ENCODE measurements at regions not wholly inside any gene's neighbourhood (a gene's known extent, or its start where the extent isn't known, plus 50 kb on each side); places are given as distances from the start of the nearest gene placed in this dataset.
"Not testable (repeated sequence)": the region's sequence is repeated elsewhere in the genome, so short reads cannot be mapped to it uniquely, and the experiment has no call there.

DNA sequence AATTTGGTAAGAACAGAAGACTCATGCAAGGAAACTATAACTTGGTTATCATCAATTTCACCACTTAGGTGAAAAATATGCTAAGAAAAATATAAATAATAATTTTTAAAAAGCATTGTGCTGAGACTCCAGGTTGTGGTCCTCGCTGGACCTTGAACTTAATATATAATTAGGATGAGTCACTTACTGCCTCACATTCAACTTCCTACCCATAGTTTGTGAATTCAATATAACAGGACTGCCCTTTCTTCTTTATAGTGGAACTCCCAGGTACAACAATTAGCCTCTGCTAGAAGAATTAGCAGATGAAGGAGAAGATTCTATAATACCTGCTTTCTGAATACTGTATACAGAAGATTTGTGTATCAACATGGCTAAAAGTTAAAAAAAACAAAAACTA is 149.1 kb upstream of the SPRED1 start:
- H3K9ac ChIP-seq (ENCODE audit: low read length): no peak overlapping the region
- H3K9me3 ChIP-seq (ENCODE audit: control insufficient read depth, low read depth, low read length): no peaks in the 10 kb centered on the region
- no peaks in the 10 kb centered on the region for H3K27me3 ChIP-seq (ENCODE audit: control insufficient read depth, insufficient read depth, low read length)
- H3K4me1 ChIP-seq (ENCODE audit: control insufficient read depth, low read depth, low read length): no peaks in the 10 kb centered on the region
- H3K36me3 ChIP-seq (ENCODE audit: control insufficient read depth, low read depth, low read length): no peaks in the 10 kb centered on the region
- H3K27ac ChIP-seq (ENCODE audit: low read length): no peak overlapping the region
- no peak overlapping the region for H3K4me3 ChIP-seq (ENCODE audit: low read length)

DNA sequence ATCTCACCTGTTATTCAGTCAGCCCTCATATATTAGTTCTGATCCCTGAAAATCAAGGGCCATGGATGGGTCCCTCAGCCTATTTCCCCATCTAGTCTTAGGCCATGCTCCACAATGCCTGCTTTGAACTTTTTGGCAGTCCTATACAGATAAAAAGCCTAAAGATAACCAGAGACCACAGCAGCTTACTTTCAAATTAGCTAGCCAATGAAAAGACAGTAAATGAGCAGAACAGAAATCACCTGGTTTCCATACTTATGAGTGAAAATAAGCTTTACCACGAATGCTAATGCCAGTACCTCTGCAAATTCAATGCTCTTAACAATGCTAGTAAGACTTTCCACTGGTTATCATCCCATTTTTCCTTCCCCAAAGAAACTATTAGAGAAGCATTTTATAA is 141.6 kb upstream of the SPRED1 start:
- H3K9ac ChIP-seq (ENCODE audit: low read length): no peak overlapping the region
- H3K27ac ChIP-seq (ENCODE audit: low read length): no peak overlapping the region
- H3K36me3 ChIP-seq (ENCODE audit: control insufficient read depth, low read depth, low read length): no peaks in the 10 kb centered on the region
- H3K9me3 ChIP-seq (ENCODE audit: control insufficient read depth, low read depth, low read length): no peaks in the 10 kb centered on the region
- peaks cover 16% of the 10 kb centered on the region for H3K4me1 ChIP-seq (ENCODE audit: control insufficient read depth, low read depth, low read length)
- H3K4me3 ChIP-seq (ENCODE audit: low read length): no peak overlapping the region
- no peaks in the 10 kb centered on the region for H3K27me3 ChIP-seq (ENCODE audit: control insufficient read depth, insufficient read depth, low read length)

DNA sequence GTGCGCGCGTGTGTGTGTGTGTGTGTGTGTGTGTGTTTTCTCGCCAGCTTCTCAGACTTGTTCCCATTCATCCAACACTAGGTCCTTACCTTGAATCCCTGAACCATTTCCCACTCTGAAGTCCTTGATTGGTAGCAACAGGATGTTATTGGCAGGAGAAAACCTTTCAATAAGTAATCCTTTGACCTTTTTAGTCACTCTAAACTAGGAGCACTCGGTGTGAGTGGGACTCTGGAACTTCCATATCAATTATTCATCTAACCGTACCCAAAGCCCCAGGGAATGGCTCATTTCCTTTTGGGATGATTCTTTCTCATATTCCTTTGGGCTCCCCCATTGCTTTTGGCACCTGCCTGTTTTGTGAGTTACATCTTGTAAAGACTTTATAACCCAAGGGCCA is 140.2 kb upstream of the SPRED1 start:
- Histone ChIP-seq H3K4me1 (ENCODE audit: control insufficient read depth, low read depth, low read length) (peaks cover 16% of the 10 kb centered on the region), H3K27ac (ENCODE audit: low read length) (no peak overlapping the region), H3K9ac (ENCODE audit: low read length) (no peak overlapping the region), H3K27me3 (ENCODE audit: control insufficient read depth, insufficient read depth, low read length) (no peaks in the 10 kb centered on the region), H3K4me3 (ENCODE audit: low read length) (no peak overlapping the region), H3K36me3 (ENCODE audit: control insufficient read depth, low read depth, low read length) (no peaks in the 10 kb centered on the region), H3K9me3 (ENCODE audit: control insufficient read depth, low read depth, low read length) (no peaks in the 10 kb centered on the region)

DNA sequence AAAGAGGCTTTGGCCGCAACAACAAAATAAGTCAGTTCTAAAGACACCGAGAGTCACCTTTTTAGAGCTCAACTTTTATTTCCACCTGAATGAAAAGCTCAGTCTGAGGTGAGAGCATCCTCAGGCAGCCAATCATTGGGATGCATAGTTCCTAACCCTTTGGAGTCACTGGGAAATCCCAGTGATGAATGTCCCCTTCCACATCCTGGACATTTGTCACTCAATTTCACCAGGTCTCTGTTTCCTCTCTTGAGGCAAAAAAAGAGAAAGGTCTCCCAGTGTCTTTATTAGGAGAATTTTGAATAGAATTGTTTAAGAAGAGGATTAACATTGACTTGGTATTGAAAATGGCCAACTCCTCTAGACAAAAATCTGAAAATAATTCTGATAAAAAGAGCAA is 137.5 kb upstream of the SPRED1 start:
- Histone ChIP-seq H3K4me1 (ENCODE audit: control insufficient read depth, low read depth, low read length) (peaks cover 16% of the 10 kb centered on the region), H3K27ac (ENCODE audit: low read length) (no peak overlapping the region)

GRCh38 chr15:38117781-38118180 is 134.9 kb upstream of the SPRED1 start:
- peaks cover 5% of the 10 kb centered on the region for H3K4me1 ChIP-seq (ENCODE audit: control insufficient read depth, low read depth, low read length)
- no peaks in the 10 kb centered on the region for H3K9me3 ChIP-seq (ENCODE audit: control insufficient read depth, low read depth, low read length)
- H3K27ac ChIP-seq (ENCODE audit: low read length): no peak overlapping the region
- H3K9ac ChIP-seq (ENCODE audit: low read length): no peak overlapping the region
- H3K4me3 ChIP-seq (ENCODE audit: low read length): no peak overlapping the region
- H3K36me3 ChIP-seq (ENCODE audit: control insufficient read depth, low read depth, low read length): no peaks in the 10 kb centered on the region
- H3K27me3 ChIP-seq (ENCODE audit: control insufficient read depth, insufficient read depth, low read length): no peaks in the 10 kb centered on the region

More for the DNA sequence above, 137.5 kb upstream of the SPRED1 start:
- Histone ChIP-seq H3K9ac (ENCODE audit: low read length) (no peak overlapping the region), H3K4me3 (ENCODE audit: low read length) (no peak overlapping the region), H3K9me3 (ENCODE audit: control insufficient read depth, low read depth, low read length) (no peaks in the 10 kb centered on the region), H3K27me3 (ENCODE audit: control insufficient read depth, insufficient read depth, low read length) (no peaks in the 10 kb centered on the region), H3K36me3 (ENCODE audit: control insufficient read depth, low read depth, low read length) (no peaks in the 10 kb centered on the region)

GRCh38 chr15:38119865-38120264 is 132.8 kb upstream of the SPRED1 start:
- H3K9me3 ChIP-seq (ENCODE audit: control insufficient read depth, low read depth, low read length); H3K27ac ChIP-seq (ENCODE audit: low read length); H3K27me3 ChIP-seq (ENCODE audit: control insufficient read depth, insufficient read depth, low read length); H3K4me1 ChIP-seq (ENCODE audit: control insufficient read depth, low read depth, low read length); H3K4me3 ChIP-seq (ENCODE audit: low read length); H3K9ac ChIP-seq (ENCODE audit: low read length); H3K36me3 ChIP-seq (ENCODE audit: control insufficient read depth, low read depth, low read length): not testable (repeated sequence)

DNA sequence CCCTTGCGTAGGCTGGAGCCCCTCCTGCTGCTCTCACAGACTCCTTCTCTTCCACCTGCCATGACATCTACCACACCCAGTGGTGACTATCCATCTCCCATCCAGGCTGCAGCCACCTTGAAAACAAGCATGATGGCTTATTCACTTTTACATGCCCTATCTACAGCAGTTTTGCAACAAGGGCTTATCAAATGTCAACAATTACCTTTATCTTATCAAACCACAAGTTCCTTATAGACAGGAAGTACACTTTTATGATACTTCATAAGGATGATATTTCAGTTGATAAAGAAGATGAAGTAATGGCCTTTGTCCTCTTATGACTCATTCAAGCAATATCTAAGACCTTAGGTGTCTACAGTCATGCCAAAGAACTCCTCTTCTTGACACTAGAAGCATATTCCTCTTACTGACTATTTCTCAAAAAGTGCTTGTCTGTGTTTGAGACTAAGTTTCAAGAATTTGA is 125.3 kb upstream of the SPRED1 start:
- peaks cover 9% of the 10 kb centered on the region for H3K4me1 ChIP-seq (ENCODE audit: control insufficient read depth, low read depth, low read length)
- no peak overlapping the region for H3K9ac ChIP-seq (ENCODE audit: low read length)
- no peaks in the 10 kb centered on the region for H3K27me3 ChIP-seq (ENCODE audit: control insufficient read depth, insufficient read depth, low read length)
- no peak overlapping the region for H3K4me3 ChIP-seq (ENCODE audit: low read length)
- no peaks in the 10 kb centered on the region for H3K36me3 ChIP-seq (ENCODE audit: control insufficient read depth, low read depth, low read length)
- H3K27ac ChIP-seq (ENCODE audit: low read length): no peak overlapping the region
- H3K9me3 ChIP-seq (ENCODE audit: control insufficient read depth, low read depth, low read length): no peaks in the 10 kb centered on the region

GRCh38 chr15:38128341-38128781 is 124.3 kb upstream of the SPRED1 start:
- Histone ChIP-seq H3K27ac (ENCODE audit: low read length) (no peak overlapping the region), H3K9ac (ENCODE audit: low read length) (no peak overlapping the region), H3K27me3 (ENCODE audit: control insufficient read depth, insufficient read depth, low read length) (no peaks in the 10 kb centered on the region), H3K4me3 (ENCODE audit: low read length) (no peak overlapping the region), H3K9me3 (ENCODE audit: control insufficient read depth, low read depth, low read length) (no peaks in the 10 kb centered on the region), H3K4me1 (ENCODE audit: control insufficient read depth, low read depth, low read length) (peaks cover 9% of the 10 kb centered on the region), H3K36me3 (ENCODE audit: control insufficient read depth, low read depth, low read length) (no peaks in the 10 kb centered on the region)

- Histone ChIP-seq H3K36me3 (ENCODE audit: control insufficient read depth, low read depth, low read length) (no peaks in the 10 kb centered on the region), H3K27ac (ENCODE audit: low read length) (no peak overlapping the region), H3K27me3 (ENCODE audit: control insufficient read depth, insufficient read depth, low read length) (no peaks in the 10 kb centered on the region), H3K4me3 (ENCODE audit: low read length) (no peak overlapping the region), H3K9me3 (ENCODE audit: control insufficient read depth, low read depth, low read length) (no peaks in the 10 kb centered on the region), H3K4me1 (ENCODE audit: control insufficient read depth, low read depth, low read length) (peaks cover 9% of the 10 kb centered on the region), H3K9ac (ENCODE audit: low read length) (no peak overlapping the region)
Measured at GRCh38 chr15:38128921-38129320, 123.7 kb upstream of the SPRED1 start.

DNA sequence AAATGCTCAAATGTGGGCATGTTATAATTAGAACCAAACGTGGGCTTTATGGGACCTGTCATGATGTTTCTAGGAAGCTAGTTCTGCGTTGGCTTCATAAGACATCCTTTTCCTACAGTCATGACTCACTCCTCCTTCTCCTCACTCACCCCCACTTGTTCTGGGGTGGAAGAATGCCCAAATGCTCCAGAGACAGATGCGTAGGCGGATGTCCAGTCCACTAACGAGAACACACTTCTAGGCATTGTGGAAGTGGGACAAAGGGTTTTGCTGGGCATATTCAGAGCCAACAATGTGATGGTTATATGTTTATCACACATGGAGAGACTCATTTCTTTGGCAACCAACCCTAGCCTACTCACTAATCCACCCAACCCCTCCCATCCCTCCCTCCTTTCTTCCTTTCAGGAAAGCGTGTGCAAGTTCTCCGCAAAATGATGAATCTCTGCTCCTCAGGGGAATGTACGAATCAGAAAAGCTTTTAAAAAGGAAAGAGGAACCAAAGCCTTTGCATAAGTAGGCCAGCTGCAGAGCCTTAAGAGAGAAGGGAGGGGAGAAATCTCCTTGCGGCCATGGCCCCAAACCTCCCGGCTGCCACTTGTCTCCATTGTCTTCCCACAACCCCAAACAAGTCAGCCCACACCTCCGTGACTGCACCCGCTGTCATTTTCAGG is 123.0 kb upstream of the SPRED1 start:
- Histone ChIP-seq H3K27me3 (ENCODE audit: control insufficient read depth, insufficient read depth, low read length) (no peaks in the 10 kb centered on the region), H3K36me3 (ENCODE audit: control insufficient read depth, low read depth, low read length) (no peaks in the 10 kb centered on the region), H3K9me3 (ENCODE audit: control insufficient read depth, low read depth, low read length) (no peaks in the 10 kb centered on the region), H3K4me1 (ENCODE audit: control insufficient read depth, low read depth, low read length) (peaks cover 9% of the 10 kb centered on the region), H3K27ac (ENCODE audit: low read length) (no peak overlapping the region), H3K4me3 (ENCODE audit: low read length) (no peak overlapping the region), H3K9ac (ENCODE audit: low read length) (no peak overlapping the region)

DNA sequence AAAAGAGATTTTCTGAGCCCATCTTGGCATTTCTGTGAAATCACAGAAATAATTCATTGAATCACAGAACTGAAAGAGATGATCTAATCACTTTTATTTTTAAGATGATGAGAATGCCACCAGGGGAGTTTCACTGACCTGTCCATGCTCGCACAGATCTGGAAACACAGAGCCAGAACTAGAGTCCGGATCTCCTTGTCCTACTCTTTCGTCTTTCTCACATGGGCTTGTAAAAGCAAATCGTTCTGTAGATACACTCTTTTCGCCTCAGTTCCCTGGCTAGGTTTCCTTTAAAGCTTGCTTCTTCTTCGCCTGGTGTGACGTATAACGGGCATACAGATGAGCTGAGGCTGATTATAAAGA is 122.5 kb upstream of the SPRED1 start:
- no peak overlapping the region for H3K9ac ChIP-seq (ENCODE audit: low read length)
- H3K27me3 ChIP-seq (ENCODE audit: control insufficient read depth, insufficient read depth, low read length): no peaks in the 10 kb centered on the region
- no peak overlapping the region for H3K27ac ChIP-seq (ENCODE audit: low read length)
- no peak overlapping the region for H3K4me3 ChIP-seq (ENCODE audit: low read length)
- peaks cover 9% of the 10 kb centered on the region for H3K4me1 ChIP-seq (ENCODE audit: control insufficient read depth, low read depth, low read length)
- no peaks in the 10 kb centered on the region for H3K9me3 ChIP-seq (ENCODE audit: control insufficient read depth, low read depth, low read length)
- no peaks in the 10 kb centered on the region for H3K36me3 ChIP-seq (ENCODE audit: control insufficient read depth, low read depth, low read length)

DNA sequence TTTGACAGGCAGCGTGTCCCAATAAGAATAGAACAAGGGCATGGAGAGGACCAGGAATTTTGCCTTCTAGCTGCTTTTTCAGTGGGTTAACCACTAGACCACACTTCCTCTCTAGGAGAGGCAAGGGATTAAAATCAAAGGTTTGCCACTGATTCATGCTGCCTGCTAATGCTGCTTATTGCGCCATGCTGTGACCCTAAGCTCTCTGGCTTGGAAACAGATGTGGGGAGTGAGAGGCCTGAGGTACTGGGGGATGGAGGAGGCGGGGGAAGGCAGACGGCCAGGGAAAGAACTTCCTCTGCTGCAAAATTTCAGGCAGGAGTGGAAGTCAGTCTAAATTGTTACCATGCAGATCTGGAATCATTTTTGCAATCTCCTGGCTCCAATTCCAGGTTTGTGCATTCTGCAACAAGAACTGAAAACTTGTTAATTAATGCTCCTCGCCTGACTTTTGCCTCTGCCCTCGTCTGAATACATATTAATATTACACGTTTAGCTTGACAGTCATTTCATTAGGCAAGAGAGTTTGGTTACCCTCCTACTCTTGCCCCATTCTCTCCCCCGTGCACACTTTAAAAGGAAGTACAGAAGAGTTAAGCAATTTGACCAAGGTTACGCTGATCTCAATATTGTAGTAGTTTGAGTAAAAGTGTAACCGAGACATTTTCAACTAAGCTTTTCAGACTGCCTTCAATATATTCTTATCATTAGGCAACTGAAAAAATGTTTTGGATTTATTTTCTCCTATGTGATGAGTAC is 121.7 kb upstream of the SPRED1 start:
- Histone ChIP-seq H3K27me3 (ENCODE audit: control insufficient read depth, insufficient read depth, low read length) (no peaks in the 10 kb centered on the region), H3K4me3 (ENCODE audit: low read length) (no peak overlapping the region), H3K9me3 (ENCODE audit: control insufficient read depth, low read depth, low read length) (no peaks in the 10 kb centered on the region), H3K4me1 (ENCODE audit: control insufficient read depth, low read depth, low read length) (peaks cover 9% of the 10 kb centered on the region), H3K9ac (ENCODE audit: low read length) (no peak overlapping the region), H3K27ac (ENCODE audit: low read length) (no peak overlapping the region), H3K36me3 (ENCODE audit: control insufficient read depth, low read depth, low read length) (no peaks in the 10 kb centered on the region)
